ENCODE measurements at regions not wholly inside any gene's neighbourhood (a gene's known extent, or its start where the extent isn't known, plus 50 kb on each side); places are given as distances from the start of the nearest gene placed in this dataset.
"Not testable (repeated sequence)": the region's sequence is repeated elsewhere in the genome, so short reads cannot be mapped to it uniquely, and the experiment has no call there.

GRCh38 chrX:14452-14851 is 266.7 kb upstream of the PLCXD1 start:
- TF ChIP-seq CTCF, EP300, POLR2AphosphoS5, POLR2A (IDR thresholded peaks at IDR 0.05): not testable (repeated sequence)
